ENCODE measurements at regions not wholly inside any gene's neighbourhood (a gene's known extent, or its start where the extent isn't known, plus 50 kb on each side); places are given as distances from the start of the nearest gene placed in this dataset.
"Not testable (repeated sequence)": the region's sequence is repeated elsewhere in the genome, so short reads cannot be mapped to it uniquely, and the experiment has no call there.

DNA sequence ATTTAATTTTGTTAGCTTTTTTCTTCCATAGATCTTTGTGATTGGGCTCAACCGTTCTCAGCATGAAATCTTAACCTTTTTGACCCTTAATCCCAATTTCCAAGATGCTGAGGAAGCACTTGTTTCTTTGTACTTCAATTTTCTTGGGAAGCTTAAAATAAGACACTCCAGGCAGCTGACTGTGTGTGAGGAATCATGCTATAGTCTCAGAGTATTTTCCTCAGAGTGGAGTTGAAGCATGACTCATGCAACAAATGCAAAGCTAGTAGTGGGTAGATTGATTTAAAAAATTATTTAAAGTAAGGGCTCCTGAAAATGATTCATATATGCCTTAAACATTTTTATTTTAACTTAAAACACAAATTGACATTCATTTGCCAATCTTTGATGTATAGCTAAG lies 168.7 kb downstream of the BTBD3 start:
- 57 to 62% methylated on average over 1 of the region's 1 CpG for WGBS, 2 donors
- intact Hi-C loops (cut with DNase I; ENCODE audit: low total_unique reads), result no loop called here

GRCh38 chr20:12090920-12091319 lies 173.2 kb downstream of the BTBD3 start:
- intact Hi-C loops (cut with DNase I; ENCODE audit: low total_unique reads), result no loop called here
- 72 to 81% methylated on average over 1 of the region's 1 CpG for WGBS, 2 donors
- DNase-seq (ENCODE audit: low spot score in 2 of 2), result no peak
- no peak for TF ChIP-seq POLR2A (IDR thresholded peaks at IDR 0.05)
- TF ChIP-seq, protein P1, sequence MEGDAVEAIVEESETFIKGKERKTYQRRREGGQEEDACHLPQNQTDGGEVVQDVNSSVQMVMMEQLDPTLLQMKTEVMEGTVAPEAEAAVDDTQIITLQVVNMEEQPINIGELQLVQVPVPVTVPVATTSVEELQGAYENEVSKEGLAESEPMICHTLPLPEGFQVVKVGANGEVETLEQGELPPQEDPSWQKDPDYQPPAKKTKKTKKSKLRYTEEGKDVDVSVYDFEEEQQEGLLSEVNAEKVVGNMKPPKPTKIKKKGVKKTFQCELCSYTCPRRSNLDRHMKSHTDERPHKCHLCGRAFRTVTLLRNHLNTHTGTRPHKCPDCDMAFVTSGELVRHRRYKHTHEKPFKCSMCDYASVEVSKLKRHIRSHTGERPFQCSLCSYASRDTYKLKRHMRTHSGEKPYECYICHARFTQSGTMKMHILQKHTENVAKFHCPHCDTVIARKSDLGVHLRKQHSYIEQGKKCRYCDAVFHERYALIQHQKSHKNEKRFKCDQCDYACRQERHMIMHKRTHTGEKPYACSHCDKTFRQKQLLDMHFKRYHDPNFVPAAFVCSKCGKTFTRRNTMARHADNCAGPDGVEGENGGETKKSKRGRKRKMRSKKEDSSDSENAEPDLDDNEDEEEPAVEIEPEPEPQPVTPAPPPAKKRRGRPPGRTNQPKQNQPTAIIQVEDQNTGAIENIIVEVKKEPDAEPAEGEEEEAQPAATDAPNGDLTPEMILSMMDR (IDR thresholded peaks at IDR 0.05), result no peak
- H3K4me3 ChIP-seq (ENCODE audit: low read depth, poor library complexity, severe bottlenecking), result no peak overlapping the region

More for the DNA sequence above, 168.7 kb downstream of the BTBD3 start:
- no peak overlapping the region for H3K4me3 ChIP-seq (ENCODE audit: low read depth, poor library complexity, severe bottlenecking)
- TF ChIP-seq, protein P1 (IDR thresholded peaks at IDR 0.05), result no peak
- TF ChIP-seq POLR2A (IDR thresholded peaks at IDR 0.05), result no peak
- DNase-seq (ENCODE audit: low spot score in 2 of 2), result no peak

- intact Hi-C loops (cut with DNase I; ENCODE audit: low total_unique reads), result no loop called here
Observed at GRCh38 chr20:12093057-12093796, 175.5 kb downstream of the BTBD3 start.

GRCh38 chr20:12093797-12094190 lies 176.1 kb downstream of the BTBD3 start:
- DNase-seq (ENCODE audit: low spot score in 2 of 2); intact Hi-C loops (cut with DNase I; ENCODE audit: low total_unique reads); H3K4me3 ChIP-seq (ENCODE audit: low read depth, poor library complexity, severe bottlenecking): not testable (repeated sequence)
- 73 to 77% methylated on average over 3 of the region's 3 CpGs for WGBS, 2 donors

More at GRCh38 chr20:12093057-12093796, 175.5 kb downstream of the BTBD3 start:
- TF ChIP-seq, protein P1 (IDR thresholded peaks at IDR 0.05), result no peak
- no peak for TF ChIP-seq POLR2A (IDR thresholded peaks at IDR 0.05)
- DNase-seq (ENCODE audit: low spot score in 2 of 2), result no peak
- 87 to 89% methylated on average over 10 of the region's 10 CpGs for WGBS, 2 donors
- H3K4me3 ChIP-seq (ENCODE audit: low read depth, poor library complexity, severe bottlenecking), result no peak overlapping the region

DNA sequence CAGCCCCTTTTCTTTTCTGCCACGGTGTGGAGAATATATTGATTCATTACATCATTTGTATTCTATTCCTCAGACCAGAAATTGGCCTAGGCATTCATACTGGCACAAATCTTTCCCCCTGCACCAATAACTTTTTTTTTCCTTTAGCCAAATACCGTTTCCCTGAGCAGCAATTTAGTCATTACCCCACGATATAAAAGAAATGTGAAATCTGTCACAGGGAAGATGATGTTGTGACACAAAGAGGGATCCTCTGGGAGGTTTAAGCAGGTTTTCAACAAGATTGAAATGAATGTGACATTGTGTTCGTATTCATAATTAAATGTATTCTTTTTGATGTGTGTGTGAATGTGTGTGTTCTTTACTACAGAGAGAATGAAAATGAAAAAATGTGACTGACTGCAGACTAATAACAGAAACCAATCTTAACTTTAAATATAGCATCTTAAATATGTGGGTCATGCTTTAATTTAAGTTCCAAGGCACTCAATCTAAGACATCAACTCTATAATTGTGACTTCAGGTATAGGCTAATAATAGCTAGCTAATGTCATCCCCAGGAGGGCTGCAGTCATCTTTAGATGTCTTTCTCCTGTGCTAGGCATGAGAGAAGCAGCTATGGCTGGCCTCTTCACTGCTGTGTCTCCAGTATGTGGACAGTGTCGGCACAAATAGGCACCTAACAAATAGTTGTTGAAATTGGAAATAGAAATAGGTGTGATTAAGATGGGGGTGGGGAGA lies 177.7 kb downstream of the BTBD3 start:
- 63 to 66% methylated on average over 5 of the region's 5 CpGs for WGBS, 2 donors
- no peak overlapping the region for H3K4me3 ChIP-seq (ENCODE audit: low read depth, poor library complexity, severe bottlenecking)
- DNase-seq (ENCODE audit: low spot score in 2 of 2), result no peak
- intact Hi-C loops (cut with DNase I; ENCODE audit: low total_unique reads), result no loop called here
- TF ChIP-seq, protein P1 (IDR thresholded peaks at IDR 0.05), result no peak
- no peak for TF ChIP-seq POLR2A (IDR thresholded peaks at IDR 0.05)

DNA sequence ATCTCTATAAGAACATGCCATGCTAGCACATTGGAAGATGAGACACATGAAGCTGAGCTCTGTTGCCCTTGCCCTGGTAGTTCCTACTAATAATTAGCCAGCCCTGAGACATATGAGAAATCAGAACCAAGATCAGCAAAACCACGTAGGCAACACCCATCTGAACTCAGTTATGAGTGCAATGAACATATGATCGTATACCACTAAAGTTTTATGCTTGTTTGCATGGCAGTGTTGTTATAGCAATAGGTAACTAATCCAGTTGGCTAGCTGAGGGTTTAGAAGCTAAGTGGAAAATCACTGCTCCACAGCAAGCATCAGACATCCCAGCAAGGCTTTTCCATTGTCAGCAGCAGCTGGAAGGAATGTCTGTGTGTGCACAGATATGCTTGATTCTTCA lies 180.7 kb downstream of the BTBD3 start:
- TF ChIP-seq, protein P1 (IDR thresholded peaks at IDR 0.05), result no peak
- TF ChIP-seq POLR2A (IDR thresholded peaks at IDR 0.05), result no peak
- DNase-seq (ENCODE audit: low spot score in 2 of 2), result no peak
- WGBS, 2 donors, result 45 to 56% methylated on average over 2 of the region's 2 CpGs
- no peak overlapping the region for H3K4me3 ChIP-seq (ENCODE audit: low read depth, poor library complexity, severe bottlenecking)
- intact Hi-C loops (cut with DNase I; ENCODE audit: low total_unique reads), result no loop called here

All from lower leg skin (tissue), 4 donors.